ENCODE measurements at regions not wholly inside any gene's neighbourhood (a gene's known extent, or its start where the extent isn't known, plus 50 kb on each side); places are given as distances from the start of the nearest gene placed in this dataset.

- Histone ChIP-seq H3K9me2 (ENCODE audit: low read depth, low read length) (no peaks in the 10 kb centered on the region), H4K20me1 (ENCODE audit: insufficient read depth, low read length) (no peaks in the 10 kb centered on the region), H3F3A (ENCODE audit: insufficient read depth, low read length) (no peaks in the 10 kb centered on the region), H3K4me1 (ENCODE audit: insufficient read depth, low read length, severe bottlenecking) (no peaks in the 10 kb centered on the region), H3K36me3 (ENCODE audit: insufficient read depth, low read length) (no peaks in the 10 kb centered on the region), H3K27me3 (ENCODE audit: insufficient read depth, low read length) (no peaks in the 10 kb centered on the region), H2AFZ (ENCODE audit: low read length) (no peak overlapping the region), H3K9me3 (ENCODE audit: low read length) (no peaks in the 10 kb centered on the region), H3K9ac (ENCODE audit: low read length) (no peak overlapping the region), H3K27ac (ENCODE audit: low read depth, low read length, poor library complexity, severe bottlenecking) (no peak overlapping the region), H3K4me2 (ENCODE audit: low read length) (no peak overlapping the region), H3K79me2 (ENCODE audit: insufficient read depth, low read length) (no peaks in the 10 kb centered on the region), H3K4me3 (ENCODE audit: low read depth, low read length, poor library complexity, severe bottlenecking) (no peak overlapping the region)
- no peak for TF ChIP-seq CTCF (IDR thresholded peaks at IDR 0.05; ENCODE audit: low read length)
- no peak for TF ChIP-seq EZH2 (IDR thresholded peaks at IDR 0.05; ENCODE audit: borderline replicate concordance, low read length)
Measured at GRCh38 chr3:107216711-107217110, 160.5 kb upstream of the CCDC54 start.

GRCh38 chr3:107217172-107217571 is 160.1 kb upstream of the CCDC54 start:
- Histone ChIP-seq H3K4me3 (ENCODE audit: low read depth, low read length, poor library complexity, severe bottlenecking) (no peak overlapping the region), H3K27ac (ENCODE audit: low read depth, low read length, poor library complexity, severe bottlenecking) (no peak overlapping the region), H3K9me3 (ENCODE audit: low read length) (no peaks in the 10 kb centered on the region), H3K27me3 (ENCODE audit: insufficient read depth, low read length) (no peaks in the 10 kb centered on the region), H2AFZ (ENCODE audit: low read length) (no peak overlapping the region), H3K9me2 (ENCODE audit: low read depth, low read length) (no peaks in the 10 kb centered on the region), H3F3A (ENCODE audit: insufficient read depth, low read length) (no peaks in the 10 kb centered on the region), H3K36me3 (ENCODE audit: insufficient read depth, low read length) (no peaks in the 10 kb centered on the region), H3K79me2 (ENCODE audit: insufficient read depth, low read length) (no peaks in the 10 kb centered on the region), H3K4me1 (ENCODE audit: insufficient read depth, low read length, severe bottlenecking) (no peaks in the 10 kb centered on the region), H3K9ac (ENCODE audit: low read length) (no peak overlapping the region), H3K4me2 (ENCODE audit: low read length) (no peak overlapping the region), H4K20me1 (ENCODE audit: insufficient read depth, low read length) (no peaks in the 10 kb centered on the region)
- TF ChIP-seq EZH2 (IDR thresholded peaks at IDR 0.05; ENCODE audit: borderline replicate concordance, low read length) (no peak), CTCF (IDR thresholded peaks at IDR 0.05; ENCODE audit: low read length) (no peak)

GRCh38 chr3:107218864-107219269 is 158.4 kb upstream of the CCDC54 start:
- Histone ChIP-seq H3K9ac (ENCODE audit: low read length) (no peak overlapping the region), H3K27ac (ENCODE audit: low read depth, low read length, poor library complexity, severe bottlenecking) (no peak overlapping the region), H3K79me2 (ENCODE audit: insufficient read depth, low read length) (no peaks in the 10 kb centered on the region), H4K20me1 (ENCODE audit: insufficient read depth, low read length) (no peaks in the 10 kb centered on the region), H3K27me3 (ENCODE audit: insufficient read depth, low read length) (no peaks in the 10 kb centered on the region), H3K9me2 (ENCODE audit: low read depth, low read length) (no peaks in the 10 kb centered on the region), H2AFZ (ENCODE audit: low read length) (no peak overlapping the region), H3K36me3 (ENCODE audit: insufficient read depth, low read length) (no peaks in the 10 kb centered on the region), H3K4me1 (ENCODE audit: insufficient read depth, low read length, severe bottlenecking) (no peaks in the 10 kb centered on the region), H3K4me2 (ENCODE audit: low read length) (no peak overlapping the region), H3K4me3 (ENCODE audit: low read depth, low read length, poor library complexity, severe bottlenecking) (no peak overlapping the region), H3F3A (ENCODE audit: insufficient read depth, low read length) (no peaks in the 10 kb centered on the region), H3K9me3 (ENCODE audit: low read length) (no peaks in the 10 kb centered on the region)
- TF ChIP-seq CTCF (IDR thresholded peaks at IDR 0.05; ENCODE audit: low read length) = no peak
- TF ChIP-seq EZH2 (IDR thresholded peaks at IDR 0.05; ENCODE audit: borderline replicate concordance, low read length) = no peak

Data from OCI-LY1 (cell line).